HG02798 (cell line): ENCODE measurements at regions not wholly inside any gene's neighbourhood (a gene's known extent, or its start where the extent isn't known, plus 50 kb on each side); places are given as distances from the start of the nearest gene placed in this dataset.
"Not testable (repeated sequence)": the region's sequence is repeated elsewhere in the genome, so short reads cannot be mapped to it uniquely, and the experiment has no call there.

Source experiments
- ATAC-seq: cut with Tn5 transposase; IDR thresholded peaks from one replicate; pipeline ENCODE4 v1.9.1; 2021; ENCODE audit warnings: mild to moderate bottlenecking; ENCODE audit not compliant: unreplicated experiment, poor library complexity

DNA sequence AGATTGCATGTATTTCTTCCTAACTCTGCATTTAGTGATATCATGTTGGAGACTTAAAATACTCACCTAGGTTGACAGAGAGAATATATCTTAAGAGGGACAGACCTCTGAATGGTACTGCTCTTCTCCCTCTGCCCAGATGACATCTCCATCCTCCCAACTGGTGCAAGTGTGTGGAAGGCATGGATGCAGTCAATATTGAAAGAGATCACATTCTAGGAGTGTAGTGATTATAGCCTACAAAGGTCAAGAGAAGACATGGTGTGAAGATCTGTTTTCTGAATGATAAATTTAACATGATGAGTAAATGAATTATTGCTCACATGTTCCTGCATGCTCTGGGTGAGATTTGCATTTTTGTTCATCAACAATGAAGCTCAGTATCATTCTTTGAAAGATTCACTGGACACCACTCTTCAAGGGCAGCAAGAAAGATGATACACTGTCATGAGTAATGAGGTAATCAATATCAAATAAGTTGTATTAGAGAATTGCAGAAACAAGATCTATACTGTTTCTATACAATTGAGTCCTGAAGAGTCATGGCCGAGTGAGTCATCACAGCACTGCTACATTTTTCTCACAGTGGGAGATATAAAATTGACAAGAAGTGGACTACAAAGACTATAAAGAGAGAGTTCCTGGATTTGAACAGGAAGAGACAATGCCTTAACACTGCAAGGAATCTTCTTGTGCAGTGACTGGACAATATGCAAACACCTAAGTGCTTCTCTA, 183.3 kb upstream of the KRR1 start:
- no peak for ATAC-seq

DNA sequence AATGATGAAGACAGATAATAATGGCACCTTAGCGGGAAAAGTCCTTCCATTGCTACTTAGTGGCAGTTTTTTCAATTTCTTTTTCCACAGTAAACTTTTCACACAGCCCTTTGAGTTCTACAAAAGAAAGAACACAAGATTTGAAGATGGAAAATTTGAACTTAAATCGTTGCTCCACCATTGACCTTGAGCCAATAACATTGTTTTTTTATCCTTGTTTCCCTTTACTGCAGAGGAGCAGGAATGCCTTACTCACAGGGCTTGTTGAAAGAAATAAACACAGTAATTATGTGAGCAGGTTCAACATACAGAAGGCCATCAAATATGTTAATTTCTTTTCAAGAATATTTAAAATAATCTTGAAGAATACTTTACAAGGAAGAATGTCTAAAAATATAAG, 181.5 kb upstream of the KRR1 start:
- no peak for ATAC-seq

DNA sequence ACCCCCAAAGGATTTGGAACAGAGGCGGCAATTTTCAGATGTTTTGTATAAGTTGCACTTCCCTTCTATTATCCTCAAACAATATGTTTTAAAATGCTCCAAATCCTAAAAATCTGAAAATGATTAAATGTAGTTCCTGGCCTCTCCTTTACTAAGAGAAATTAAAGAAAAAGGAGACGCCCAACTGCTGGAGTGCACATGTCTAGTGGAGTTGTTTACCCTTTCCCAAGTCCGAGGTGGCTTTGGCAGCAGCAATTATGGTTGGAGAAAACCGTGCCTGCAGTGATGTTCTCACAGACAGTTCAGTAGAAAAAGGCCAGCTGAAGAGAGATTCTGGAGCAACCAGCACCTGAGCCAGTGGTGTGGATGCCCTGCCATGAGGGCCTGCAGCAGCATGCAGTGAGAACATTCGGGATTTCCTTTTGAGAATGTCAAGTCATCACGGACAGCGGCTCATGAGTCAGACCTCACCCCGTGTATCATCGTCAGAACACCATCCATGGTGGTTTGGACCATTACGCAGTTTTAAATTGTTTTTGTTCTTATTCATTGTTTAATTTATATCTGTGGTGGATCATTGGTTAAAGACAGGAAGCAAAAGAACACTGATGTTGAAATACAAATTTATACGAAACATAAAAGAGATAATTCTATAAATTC, 179.0 kb upstream of the KRR1 start:
- no peak for ATAC-seq

DNA sequence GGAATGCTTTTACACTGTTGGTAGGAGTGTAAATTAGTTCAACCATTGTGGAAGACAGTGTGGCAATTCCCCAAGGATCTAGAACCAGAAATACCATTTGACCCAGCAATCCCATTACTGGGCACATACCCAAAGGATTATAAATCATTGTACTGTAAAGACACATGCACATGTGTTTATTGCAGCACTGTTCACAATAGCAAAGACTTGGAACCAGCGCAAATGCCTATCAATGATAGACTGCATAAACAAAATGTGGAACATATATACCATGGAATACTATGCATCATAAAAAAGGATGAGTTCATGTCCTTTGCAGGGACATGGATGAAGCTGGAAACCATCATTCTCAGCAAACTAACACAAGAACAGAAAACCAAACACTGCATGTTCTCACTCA, 174.8 kb upstream of the KRR1 start:
- ATAC-seq: not testable (repeated sequence)

DNA sequence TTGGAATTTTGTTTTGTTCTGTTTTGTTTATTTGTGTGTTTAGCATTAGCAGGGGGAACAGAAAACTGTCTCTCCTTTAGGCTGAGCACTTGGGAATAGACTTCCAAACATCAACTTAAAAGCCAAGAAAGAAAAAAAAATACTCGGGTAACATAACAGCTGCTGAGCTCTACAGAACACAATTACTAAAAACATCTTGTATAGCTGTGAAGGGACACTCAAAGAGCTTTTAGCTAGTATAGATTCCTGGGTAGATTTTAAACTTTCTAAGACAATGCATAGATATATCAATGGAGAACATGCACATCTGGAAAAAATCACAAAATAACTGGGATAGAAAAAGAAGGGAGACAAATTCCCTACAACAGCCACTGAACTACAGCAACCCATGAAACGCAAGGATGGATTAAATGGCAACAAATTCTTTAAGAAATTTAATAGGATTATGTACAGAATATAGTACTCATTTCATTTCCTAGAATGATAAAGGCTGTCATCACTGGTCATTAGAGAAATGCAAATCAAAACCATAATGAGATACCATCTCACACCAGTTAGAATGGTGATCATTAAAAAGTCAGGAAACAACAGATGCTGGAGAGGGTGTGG, 174.3 kb upstream of the KRR1 start:
- ATAC-seq: no peak

DNA sequence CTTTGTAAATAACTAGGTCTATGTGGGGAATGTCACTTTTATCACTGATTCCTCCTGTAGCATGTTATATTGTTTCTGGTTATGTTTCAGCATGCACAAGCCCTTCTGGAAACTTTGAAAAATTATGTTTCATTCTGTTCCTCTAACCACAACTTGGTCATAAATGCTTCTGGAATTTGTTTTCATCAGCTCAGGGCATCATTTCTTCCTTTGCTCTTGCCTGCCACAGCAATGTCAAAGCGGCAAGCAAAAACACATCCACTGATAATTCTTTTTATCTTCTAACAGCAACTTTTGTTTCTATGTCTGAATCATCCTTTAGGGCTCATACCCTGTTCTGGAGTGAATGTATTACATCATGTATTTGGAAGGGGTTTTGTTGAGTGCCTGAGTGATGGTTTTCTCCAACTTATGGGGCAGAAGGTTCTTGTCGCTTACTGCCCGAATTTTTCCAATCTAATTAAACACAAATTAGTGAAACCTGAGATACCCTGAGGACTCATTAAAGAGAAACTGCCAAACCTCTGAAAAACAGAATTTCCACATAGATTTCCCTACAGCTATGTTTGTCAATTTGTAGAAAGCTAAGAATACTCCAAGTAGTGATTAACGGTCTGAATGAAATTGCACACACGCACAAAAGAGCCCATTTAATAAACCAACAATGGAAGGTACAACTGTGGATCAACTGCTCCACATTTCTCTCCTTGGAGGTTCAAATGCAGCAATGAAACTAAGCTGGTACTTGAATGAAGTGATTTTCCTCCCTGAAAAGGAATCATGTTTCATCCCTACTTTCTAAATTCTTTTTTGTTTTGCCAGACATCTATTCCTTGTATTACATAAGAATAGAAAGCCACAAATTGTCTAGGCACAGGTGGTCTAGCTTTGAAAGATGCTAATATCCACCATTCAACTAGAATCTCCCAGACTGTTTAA, 173.5 kb upstream of the KRR1 start:
- no peak for ATAC-seq

DNA sequence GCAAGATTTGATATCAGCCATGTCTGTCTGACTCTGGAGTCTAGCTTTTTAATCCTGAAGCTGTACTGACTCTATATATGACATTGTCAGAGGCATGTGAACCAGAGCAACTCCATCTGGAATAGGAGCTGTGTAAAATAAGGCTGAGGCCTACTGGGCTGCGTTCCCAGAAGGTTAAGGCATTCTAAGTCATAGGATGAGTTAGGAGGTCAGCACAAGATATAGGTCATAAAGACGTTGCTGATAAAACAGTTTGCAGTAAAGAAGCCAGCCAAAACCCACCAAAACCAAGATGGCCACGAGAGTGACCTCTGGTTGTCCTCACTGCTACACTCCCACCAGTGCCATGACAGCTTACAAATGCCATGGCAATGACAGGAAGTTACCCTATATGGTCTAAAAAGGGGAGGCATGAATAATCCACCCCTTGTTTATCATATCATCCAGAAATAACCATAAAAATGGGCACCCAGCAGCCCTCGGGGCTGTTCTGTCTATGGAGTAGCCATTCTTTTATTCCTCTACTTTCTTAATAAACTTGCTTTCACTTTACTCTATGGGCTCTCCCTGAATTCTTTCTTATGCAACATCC, 172.7 kb upstream of the KRR1 start:
- not testable (repeated sequence) for ATAC-seq

DNA sequence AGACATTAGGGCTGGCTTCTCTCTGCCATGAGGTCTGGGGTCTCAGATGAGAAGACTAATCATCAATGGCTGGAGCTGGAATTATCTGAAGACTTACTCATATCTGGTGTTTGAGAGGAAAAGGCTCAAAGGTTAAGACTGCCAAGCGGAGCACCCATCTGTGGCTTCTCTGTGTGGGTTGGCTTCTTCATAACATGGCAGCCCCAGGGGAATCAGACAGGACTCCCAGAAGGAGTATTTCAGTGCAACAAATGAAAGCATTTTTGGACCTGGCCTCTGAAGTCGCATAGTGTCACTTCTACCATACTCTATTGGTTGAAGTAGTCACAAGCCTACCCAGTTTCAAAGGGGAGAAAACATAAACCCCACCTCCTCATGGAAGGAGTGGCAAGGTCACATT, 171.8 kb upstream of the KRR1 start:
- no peak for ATAC-seq

DNA sequence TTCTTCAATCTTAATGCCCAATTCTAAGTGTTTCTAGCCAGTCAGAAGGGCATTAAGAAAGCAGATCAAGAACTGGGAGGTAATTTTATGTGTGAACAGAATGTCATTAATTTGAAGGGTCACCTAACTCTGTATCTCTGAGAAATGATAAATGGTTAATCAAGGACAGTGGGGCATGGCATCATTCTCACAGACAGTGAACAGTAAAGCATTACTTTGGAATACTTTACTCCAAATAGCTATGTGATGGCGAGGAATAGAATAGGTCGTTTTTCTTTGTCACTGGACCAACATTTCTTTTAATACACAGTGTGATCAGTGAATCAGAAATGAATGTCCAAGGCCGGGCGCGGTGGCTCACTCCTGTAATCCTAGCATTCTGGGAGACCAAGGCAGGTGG, 166.1 kb upstream of the KRR1 start:
- no peak for ATAC-seq

DNA sequence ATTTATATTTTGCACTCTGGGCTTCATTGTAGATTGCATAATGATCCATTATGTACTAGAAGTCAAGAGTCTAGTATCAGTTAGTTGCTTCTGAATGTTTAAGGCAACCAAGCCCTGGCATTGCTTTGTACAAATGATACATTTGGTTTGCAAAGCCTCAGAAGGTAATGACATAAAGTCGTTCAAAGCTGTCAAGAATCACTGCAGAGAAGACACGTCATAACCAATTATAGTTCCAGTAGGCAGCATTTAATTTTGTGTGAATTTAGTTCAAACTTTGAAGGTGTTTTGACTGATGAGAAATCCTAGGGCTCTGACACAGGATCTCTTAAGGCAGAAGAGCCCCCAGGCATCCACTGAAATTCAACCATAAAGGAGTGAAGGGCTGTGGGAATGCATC, 163.0 kb upstream of the KRR1 start:
- no peak for ATAC-seq

DNA sequence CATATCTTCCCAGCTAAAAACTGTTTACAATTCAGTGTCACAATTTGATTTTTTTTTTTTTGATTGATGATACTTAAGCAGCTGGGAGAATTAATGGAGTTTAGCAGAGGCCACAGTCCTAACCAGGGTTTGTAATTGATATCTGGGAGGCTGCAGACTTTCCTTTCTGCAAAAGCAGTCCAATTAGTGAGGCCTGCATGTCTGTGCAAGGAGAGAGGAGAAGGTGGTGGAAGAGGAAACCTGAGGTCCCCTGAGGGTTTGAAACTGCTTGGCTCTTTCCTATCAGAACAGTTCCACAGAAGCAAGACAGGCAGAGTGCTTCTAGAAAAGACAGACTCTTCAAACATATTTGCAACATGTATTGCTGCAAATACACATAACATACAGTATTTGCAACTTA, 160.8 kb upstream of the KRR1 start:
- no peak for ATAC-seq

DNA sequence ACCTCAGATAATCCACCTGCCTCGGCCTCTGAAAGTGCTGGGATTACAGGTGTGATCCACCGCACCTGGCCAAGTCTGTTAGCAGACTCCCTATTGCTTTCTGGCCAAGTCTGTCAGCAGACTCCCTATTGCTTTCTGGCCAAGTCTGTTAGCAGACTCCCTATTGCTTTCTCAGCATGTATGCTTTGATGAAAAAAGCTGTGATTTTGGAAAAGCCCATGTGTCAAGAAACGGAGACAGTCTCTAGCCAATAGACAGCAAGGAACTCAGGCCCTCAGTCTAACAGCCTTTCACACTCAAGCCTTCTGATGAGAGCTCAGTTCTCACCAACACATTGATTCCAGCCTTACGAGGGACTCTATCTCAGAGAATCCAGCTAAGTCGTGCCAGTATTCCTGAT, 158.8 kb upstream of the KRR1 start:
- ATAC-seq: no peak

DNA sequence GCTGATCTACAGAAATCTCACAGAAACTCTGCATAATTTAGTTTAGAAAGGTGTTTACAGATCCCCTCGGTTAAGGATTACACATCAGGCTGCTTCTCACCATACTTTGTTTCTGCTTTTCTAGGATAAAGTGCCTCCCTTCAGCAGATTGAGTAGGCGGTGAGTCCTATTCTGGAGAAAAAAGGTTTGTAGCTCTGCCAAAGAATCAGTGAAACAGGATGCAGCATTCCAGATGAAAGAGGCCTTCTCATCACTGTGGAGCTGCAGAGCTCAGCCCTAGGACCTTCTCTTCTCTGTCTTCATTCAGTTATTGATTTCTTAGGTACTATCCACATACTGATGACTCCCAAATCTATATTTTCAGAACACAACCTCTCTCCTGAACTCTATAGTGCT, 155.5 kb upstream of the KRR1 start:
- ATAC-seq: no peak

DNA sequence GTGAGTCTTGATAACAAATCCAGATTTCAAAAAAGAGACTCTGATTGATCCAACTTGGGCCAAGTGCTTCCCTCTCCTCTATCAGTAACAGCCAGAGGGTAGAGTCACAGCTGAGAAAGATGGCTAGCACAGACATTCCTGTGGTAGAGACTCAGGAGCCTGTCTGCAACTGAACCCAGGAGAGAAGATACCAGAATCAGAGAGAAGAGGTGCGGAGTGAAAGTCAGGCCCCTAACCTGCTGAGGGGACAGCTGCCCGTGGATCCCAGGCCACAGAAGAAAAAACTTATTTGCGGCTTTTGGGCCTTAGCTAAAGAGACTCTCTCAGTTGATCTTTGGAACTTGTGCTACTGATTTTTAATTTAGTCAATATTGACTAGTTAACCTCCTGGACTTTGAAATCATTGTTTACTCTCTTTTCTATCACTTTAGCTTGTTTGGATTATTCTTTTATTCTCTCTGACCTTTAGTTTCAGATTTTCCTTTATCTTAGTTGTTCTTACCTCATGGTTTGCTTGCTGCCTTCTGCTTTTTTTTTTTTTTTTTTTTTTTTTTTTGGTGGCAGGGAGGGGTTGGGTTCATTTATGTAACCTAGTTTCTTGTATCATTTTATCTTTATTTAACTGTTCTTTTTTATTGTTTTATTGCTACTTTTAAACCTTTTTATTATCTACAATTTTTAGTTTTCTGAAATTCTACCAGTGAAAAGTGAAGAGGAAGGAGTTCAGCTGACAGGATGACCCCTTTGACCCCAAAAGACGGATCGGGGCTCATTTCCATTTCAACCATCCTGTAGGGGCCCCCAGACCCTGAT, 154.9 kb upstream of the KRR1 start:
- ATAC-seq: no peak

DNA sequence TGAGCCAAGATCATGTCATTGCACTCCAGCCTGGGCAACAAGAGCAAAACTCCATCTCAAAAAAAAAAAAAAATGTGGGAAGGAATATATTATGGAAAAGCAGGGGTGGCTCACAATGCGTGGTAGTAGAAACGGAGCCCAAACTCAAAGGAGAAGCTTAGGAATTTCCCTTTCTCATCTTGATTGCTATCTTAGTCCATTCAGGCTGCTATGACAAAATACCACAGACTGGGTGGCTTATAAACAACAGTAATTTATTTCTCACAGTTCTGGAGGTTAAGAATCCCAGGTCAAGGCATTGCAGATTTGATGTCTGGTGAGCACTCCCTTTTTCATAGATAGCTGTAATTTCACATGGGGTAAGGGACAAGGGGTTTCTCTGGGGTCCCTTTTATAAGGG, 153.8 kb upstream of the KRR1 start:
- ATAC-seq: no peak

DNA sequence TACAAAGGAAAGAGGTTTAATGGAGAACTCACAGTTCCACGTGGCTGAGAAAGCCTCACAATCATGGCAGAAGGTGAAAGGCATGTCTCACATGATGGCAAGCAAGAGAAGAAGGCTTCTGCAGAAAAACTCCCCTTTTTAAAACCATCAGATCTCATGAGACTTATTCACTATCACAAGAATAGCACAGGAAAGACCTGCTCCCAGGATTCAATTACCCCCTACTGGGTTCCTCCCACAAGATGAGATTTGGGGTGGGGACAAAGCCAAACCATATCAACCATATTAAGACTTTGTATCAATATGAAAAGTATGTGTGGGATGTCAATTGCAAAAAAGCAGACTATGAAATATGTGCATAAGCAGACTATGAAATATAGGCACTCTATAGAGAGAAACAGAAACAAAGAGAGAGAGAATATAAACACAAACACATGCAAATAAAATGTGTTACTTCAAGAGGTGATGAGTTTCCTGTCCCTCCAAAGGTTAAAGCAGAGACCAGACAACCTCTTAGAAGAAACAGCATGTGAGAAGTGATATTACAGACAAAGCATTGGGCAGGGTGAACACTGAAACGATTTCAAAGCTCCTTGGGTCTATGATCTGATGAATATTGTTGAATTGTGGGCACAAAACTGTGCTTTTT, 151.2 kb upstream of the KRR1 start:
- ATAC-seq: peak; percentile 43

DNA sequence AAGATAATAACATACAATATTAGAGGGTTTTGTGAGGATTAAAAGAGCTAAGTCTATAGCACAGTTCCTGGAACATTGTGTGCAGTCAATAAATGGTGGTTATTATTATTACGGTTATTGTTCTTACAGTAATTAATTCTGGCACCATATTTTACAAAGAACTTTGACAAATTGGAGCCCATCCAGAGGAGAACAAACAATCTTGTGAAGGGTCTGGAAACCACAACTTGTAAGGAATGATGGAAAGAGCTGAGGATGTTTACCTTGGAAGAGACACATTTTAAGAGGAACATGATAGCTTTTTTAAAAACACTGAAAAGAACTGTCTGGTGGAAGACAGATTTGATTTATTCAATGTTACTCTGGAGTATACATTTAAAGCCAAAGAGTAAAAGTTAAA, 150.5 kb upstream of the KRR1 start:
- no peak for ATAC-seq

DNA sequence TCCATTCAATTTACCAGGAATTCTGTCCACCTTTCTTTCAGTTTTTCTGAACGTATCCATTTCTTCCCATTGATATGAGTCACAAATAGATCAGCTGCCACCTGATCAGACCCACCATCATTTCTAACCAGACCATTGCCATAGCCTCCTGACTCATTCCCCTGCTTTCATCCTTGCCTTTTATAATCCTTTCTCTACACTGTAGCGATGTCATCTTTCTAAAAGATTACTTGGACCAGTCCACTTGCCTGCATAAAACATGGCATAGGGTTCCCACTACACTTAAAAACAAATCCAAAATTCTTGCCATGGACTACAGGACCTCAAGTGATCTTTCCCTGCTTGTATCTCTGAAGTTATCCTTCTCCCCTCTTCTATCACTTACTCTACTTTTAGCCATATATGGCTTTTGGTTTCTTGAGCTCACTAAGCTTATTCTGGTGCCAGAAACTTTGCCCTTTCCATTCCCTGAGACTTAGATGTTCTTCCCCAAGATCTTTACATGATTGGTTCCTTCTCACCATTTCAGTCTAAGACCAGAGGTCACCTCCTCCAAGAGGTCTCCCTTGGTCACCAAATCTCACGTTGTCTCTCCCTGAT, 149.5 kb upstream of the KRR1 start:
- ATAC-seq: no peak

DNA sequence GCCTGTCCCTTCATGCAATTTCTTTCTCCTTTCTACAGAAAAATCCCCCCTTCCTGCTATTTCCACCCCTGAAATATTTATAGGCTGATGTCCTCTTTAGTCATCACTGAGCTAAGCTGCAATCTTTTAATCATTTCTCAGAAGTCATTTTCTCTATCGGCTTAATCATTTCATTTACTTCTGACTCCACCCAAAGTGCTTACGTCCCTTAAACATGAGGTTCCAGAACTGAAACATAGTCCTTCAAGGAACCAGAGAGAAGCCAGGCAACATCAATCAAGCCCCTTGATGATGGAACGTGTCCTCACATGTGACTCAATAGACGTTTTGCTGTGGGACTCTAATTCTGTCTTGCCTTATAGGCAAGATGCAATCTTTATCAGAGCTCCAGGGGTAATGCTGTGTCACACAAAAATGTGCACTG, 148.7 kb upstream of the KRR1 start:
- no peak for ATAC-seq
